ENCODE measurements at regions not wholly inside any gene's neighbourhood (a gene's known extent, or its start where the extent isn't known, plus 50 kb on each side); places are given as distances from the start of the nearest gene placed in this dataset.
"Not testable (repeated sequence)": the region's sequence is repeated elsewhere in the genome, so short reads cannot be mapped to it uniquely, and the experiment has no call there.

- no peak for DNase-seq
These were observed 261.5 kb upstream of the PCSK5 start for GRCh38 chr9:75628952-75629351.

- DNase-seq: no peak
These were observed 256.9 kb upstream of the PCSK5 start for GRCh38 chr9:75633451-75634057.

- no peak for DNase-seq
These were observed 253.9 kb upstream of the PCSK5 start for GRCh38 chr9:75636427-75637045.

- DNase-seq: no peak
These were observed 250.4 kb upstream of the PCSK5 start for GRCh38 chr9:75639971-75640610.

- no peak for DNase-seq
These were observed 248.0 kb upstream of the PCSK5 start for GRCh38 chr9:75642522-75642921.

GRCh38 chr9:75644649-75645048, 245.8 kb upstream of the PCSK5 start:
- no peak for DNase-seq

- no peak for DNase-seq
These were observed 242.4 kb upstream of the PCSK5 start for GRCh38 chr9:75648034-75648433.

GRCh38 chr9:75649060-75649459, 241.4 kb upstream of the PCSK5 start:
- no peak for DNase-seq

GRCh38 chr9:75651709-75652108, 238.8 kb upstream of the PCSK5 start:
- no peak for DNase-seq

GRCh38 chr9:75653335-75653734, 237.1 kb upstream of the PCSK5 start:
- no peak for DNase-seq

GRCh38 chr9:75653750-75654149, 236.7 kb upstream of the PCSK5 start:
- no peak for DNase-seq

- no peak for DNase-seq
These were observed 233.5 kb upstream of the PCSK5 start for GRCh38 chr9:75657015-75657414.

- DNase-seq: no peak
These were observed 232.1 kb upstream of the PCSK5 start for GRCh38 chr9:75658301-75658905.

- DNase-seq: no peak
These were observed 225.9 kb upstream of the PCSK5 start for GRCh38 chr9:75664597-75664996.

GRCh38 chr9:75666856-75667554, 223.5 kb upstream of the PCSK5 start:
- no peak for DNase-seq

GRCh38 chr9:75669721-75670120, 220.8 kb upstream of the PCSK5 start:
- no peak for DNase-seq

GRCh38 chr9:75671354-75671753, 219.1 kb upstream of the PCSK5 start:
- DNase-seq: no peak

- no peak for DNase-seq
These were observed 218.0 kb upstream of the PCSK5 start for GRCh38 chr9:75672478-75672877.

- DNase-seq: no peak
These were observed 206.9 kb upstream of the PCSK5 start for GRCh38 chr9:75683591-75683990.

- DNase-seq: no peak
These were observed 205.4 kb upstream of the PCSK5 start for GRCh38 chr9:75685062-75685461.

- no peak for DNase-seq
These were observed 203.0 kb upstream of the PCSK5 start for GRCh38 chr9:75687359-75687953.

GRCh38 chr9:75690551-75690950, 199.9 kb upstream of the PCSK5 start:
- not testable (repeated sequence) for DNase-seq

- no peak for DNase-seq
These were observed 199.1 kb upstream of the PCSK5 start for GRCh38 chr9:75691408-75691807.
